ENCODE measurements at regions not wholly inside any gene's neighbourhood (a gene's known extent, or its start where the extent isn't known, plus 50 kb on each side); places are given as distances from the start of the nearest gene placed in this dataset.

- DNase-seq: no peak
Observed at GRCh38 chr3:72150634-72151412, 365.9 kb upstream of the PROK2 start.

GRCh38 chr3:72149645-72150300 is 364.8 kb upstream of the PROK2 start:
- no peak for DNase-seq

DNA sequence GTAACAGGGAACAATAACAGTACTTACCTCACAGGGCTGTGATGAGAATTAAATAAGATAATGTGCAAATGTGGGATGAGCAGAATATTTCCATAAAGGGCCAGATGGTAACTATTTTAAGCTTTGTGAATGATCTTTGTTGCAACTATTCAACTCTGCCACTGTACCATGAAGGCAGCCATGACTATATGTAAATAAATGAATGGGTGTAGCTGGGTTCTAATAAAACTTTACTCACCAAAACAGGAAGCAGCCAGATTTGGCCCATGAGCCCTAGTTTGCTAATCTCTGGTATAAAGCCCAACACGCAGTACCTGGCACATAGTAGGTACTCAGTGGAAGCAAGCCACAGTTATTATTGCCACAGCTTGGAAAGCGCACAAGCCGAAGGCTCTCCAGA is 362.7 kb upstream of the PROK2 start:
- no peak for DNase-seq

DNA sequence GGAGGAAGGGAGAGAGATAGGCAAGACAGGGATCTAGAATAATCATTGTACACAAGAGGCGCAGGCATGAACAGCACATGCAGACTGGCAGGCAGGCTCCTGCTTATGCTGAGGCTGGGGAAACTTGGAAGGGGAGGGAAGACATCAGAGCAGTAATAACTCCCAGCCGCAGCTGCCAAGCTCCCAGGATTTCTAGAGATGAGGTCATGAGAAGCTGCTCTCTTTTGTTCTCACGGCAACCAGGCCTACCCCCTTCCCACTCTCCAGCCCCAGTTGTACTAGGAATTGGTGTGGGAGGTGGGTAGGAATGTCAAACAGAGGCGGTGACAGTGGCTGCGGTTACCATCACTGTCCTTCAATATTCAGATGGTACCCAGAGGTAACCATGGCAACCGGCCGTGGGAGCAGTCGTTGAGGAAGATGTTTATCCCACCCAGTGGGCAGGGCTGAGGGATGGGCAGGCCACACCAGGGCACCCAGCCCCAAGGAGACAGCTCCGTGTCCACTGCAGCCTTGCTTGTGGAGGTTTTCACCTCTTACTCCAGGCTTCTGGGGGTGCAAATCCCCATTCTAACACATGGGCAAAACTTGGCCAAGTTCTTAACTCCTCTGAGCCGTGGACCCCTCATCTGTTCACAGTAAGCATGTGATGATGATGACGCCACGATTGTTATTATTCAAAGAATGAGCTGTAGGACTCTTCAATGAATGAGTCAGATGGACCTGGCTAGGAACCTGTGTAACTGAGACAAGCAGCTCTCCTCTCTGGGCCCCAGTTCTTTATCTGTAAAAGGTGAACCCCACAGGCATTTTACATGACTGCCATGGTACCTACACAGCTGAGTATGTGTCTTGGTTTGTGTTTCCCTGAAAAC is 360.8 kb upstream of the PROK2 start:
- no peak for DNase-seq

DNA sequence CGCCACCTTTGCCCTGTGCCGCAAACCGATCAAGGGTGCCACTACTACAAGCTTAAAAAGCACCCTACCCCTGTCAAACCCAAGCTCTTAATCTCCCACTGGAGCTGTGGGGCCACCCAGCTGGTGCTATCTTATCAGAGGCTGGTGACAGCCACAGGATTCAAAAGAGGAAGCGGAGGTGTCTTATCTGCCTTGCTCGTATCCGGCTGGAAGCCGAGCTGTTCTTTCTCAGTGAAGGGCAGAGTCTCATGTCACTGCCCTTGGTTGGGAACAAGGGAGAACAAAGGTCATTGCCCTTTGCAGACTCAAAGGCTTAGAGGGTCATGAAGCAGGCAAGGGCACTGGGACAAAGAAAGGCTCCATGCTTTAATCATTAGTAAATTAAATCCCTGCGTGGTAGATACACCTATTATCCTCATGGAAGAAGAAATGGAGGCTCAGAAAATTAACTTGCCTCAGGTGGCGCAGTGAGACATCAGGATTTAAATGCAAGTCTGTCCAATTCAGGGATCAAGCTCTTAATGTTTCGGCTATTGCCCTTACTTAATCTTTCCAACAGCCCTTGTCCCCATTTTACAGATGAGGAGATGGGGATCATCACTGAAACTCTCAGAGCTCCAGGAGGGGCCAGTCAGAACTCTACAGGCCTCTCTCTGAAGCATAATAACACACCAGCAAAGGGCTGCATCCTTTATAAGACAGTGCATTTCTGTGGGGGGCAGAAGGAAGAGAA is 360.0 kb upstream of the PROK2 start:
- no peak for DNase-seq

DNA sequence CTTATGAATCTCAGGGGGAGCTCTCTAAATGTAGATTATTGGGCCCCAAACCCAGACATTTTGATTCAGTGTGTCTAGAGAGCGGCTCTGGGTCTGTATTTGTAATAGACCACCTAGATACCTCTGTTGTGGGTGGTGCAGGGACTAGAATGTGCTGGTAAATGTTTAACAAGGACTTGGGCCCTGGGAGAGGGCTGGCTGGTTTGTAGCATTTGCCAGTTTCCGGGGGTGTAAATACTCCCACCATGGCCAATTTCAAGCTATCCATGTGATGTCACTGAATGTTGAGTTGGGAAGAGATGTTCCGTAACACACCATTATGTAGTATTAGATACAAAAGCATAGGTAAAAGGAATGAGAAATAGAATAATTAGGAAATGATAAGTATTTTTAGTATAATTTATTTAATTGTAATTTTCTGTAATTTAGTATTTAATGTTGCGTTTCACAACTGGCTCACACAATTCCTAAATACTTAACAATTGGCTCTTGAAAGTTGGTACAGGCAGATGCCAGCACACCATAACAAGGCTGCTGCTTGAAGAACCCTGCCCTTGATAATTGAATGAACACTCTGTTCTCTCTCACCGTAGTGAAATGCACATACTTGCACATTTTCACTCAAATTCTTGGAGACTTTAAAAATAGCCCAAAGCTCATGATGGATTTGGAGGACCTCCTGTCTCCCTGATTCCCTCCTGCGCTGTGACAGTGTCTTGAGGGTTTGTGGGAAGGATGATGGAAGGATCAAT is 359.2 kb upstream of the PROK2 start:
- DNase-seq: no peak

GRCh38 chr3:72143322-72143721 is 358.4 kb upstream of the PROK2 start:
- no peak for DNase-seq

DNA sequence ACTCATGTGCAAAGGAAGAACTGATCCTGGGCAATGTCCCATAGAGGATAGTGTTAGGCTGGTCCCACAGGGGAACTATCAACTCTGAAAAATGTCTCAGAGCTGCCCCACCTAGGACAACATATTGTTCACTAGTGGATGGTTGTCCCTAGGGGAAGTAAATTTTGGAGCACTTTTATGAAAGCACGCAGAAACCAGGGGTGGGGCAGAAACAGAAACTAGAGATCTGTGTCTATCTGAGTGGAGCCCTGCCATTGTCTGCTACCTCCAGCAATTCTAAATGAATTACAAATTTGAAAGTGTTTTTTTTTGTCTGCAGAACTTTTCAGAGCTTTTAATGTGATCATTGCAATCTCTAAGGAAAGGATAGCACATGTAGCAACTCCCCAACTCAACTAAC is 357.1 kb upstream of the PROK2 start:
- DNase-seq: no peak

- DNase-seq: no peak
Observed at GRCh38 chr3:72141264-72141663, 356.3 kb upstream of the PROK2 start.

DNA sequence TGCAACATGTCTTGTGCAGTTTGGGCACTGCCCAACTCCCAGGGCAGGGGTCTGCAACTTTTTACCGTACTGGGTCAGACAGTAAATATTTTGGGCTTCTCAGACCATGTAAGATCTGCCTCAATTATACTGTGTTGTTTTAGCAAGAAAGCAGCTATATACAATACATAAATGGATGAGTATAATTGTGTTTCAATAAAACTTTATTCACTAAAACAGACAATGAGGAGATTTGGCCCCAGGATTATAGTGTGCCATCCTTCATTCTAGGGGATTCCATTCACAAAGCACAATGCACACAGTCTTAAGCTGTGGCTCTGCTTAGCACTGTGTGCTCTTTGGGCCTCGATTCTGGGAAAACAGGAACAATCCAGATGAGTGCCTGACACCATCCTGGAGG is 354.4 kb upstream of the PROK2 start:
- no peak for DNase-seq

DNA sequence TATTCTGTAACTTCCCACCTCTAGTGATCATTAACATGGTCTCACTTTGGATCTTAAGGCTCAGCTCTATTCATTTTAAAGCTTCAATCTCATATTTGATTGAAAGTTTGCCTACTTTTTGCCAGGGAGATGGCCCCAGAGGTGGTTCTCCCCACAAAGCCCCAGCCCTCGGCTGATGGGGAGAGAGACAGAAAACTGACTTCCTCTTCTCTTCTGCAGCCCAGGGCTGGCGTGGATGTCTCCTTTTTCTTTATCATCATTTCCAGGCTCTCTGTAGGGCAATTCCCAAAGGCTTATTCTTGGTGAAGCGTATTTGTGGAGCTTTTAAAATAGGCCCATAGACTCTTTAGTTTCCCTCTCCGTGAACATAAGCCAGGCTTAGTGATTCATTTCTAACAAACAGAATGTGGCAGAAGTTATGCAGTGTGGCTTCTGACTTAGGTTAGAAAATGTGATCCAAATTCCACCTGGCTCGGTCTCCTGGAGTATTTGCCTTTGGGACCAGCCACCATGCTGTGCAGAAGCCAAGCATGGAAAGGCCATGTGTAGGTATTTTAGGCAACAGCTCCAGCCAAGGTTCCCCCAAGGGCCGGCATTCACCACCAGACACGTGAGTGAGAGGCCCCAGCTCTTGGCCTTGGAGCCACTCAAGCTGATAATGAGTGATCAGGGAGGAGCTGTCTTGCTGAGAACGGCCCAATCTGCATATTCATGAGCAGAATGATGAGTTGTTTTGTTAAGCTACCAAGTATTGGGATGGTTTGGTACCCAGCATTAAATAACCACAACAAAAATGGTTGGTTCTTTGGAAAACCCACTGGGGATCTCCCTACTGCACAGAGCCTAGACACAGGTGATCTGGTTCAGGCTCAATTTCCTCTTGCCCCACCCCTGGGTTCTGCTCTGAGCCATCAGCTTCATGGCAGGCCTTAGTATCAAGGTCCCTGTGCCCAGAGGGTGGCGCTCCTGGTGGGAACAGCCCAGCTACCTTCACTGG is 353.2 kb upstream of the PROK2 start:
- DNase-seq: no peak

DNA sequence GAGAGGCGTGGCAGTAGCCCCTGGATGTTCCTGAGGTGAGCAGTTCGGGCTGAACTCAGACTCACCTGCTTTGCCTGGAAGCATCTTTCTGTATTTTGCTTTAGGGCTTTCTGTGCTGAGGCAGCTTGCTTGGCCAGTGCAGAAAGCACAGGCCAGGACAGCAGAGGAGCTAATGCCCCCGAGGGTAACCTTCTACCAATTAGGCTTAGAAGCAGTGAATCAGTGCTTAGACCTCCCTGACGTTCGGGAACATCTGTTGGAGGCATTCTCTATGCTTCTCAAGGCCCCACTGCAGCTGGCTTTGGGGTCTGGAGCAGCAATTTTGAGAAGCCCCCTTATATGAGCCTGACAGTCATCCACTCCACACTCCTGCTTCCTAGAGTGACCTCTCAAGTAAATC is 350.7 kb upstream of the PROK2 start:
- no peak for DNase-seq

- DNase-seq: no peak
Observed at GRCh38 chr3:72134989-72135451, 350.1 kb upstream of the PROK2 start.

DNA sequence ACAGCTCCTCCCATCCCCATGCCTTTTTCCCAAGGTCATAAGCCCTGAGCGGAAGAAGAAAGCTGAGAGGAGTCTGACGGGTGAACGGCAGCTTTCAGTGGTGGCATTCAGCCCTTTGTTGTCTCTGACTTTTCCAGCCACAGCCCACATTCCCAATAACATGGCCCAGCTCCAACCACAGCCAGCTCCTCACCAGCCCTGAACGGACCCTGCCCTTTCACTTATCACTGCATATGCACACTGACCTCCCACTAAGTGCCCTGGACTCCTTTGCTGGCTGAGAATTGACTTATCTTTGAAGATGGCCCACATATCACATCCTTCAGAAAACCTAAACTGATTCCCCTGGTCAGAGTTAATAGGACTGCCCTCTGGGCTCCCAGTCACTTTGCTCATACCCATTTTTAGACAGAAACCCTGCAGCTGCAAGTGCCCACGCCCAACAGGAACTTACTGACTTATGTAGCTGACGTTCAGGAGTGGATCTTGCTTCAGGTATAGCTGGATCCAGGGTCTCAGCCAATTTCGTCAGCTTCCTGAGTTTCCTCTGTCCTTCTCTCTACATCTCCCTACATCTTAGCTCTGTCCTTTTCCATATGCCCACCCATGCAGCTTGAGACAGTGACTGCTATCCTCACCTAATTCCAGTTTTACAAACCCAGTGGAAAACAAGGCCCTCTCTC is 348.5 kb upstream of the PROK2 start:
- DNase-seq: no peak

DNA sequence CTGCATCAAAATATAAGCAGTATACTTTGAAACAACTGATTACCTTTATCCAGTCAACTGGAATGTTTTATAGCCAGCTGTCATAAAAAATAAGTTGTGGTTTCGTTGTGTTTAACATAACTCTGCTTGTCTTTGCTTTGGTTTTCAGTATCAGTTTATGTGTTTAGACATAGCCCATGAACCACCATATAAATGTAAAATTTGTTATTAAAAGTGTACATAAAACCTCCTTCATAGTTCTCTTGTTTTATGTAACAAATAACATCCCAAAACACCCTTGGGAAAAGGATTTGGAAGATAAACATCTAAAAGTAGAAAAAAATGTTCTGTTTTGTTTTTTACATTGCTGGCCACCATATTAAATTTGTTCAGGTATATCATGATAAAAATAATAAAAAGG is 347.0 kb upstream of the PROK2 start:
- DNase-seq: no peak

DNA sequence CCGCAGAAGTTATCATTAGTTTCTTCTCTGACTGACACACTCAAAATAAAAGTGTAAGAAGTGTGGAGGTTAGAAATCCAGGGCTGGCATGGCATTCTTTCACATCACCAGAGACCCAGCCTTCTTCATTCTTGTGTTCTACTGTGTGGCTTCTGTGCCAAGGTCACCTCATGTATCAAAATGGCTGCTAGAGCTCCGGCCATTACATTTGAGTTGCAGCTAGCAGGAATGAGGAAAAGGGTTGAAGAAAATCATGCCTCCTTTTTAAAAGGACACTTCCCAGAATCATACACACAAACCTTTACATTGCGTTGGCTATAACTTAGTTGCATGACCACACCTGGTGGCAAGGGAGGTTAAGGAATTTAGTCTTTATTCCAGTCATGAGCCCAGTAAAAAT is 345.6 kb upstream of the PROK2 start:
- DNase-seq: no peak

GRCh38 chr3:72129501-72130094 is 344.6 kb upstream of the PROK2 start:
- no peak for DNase-seq

DNA sequence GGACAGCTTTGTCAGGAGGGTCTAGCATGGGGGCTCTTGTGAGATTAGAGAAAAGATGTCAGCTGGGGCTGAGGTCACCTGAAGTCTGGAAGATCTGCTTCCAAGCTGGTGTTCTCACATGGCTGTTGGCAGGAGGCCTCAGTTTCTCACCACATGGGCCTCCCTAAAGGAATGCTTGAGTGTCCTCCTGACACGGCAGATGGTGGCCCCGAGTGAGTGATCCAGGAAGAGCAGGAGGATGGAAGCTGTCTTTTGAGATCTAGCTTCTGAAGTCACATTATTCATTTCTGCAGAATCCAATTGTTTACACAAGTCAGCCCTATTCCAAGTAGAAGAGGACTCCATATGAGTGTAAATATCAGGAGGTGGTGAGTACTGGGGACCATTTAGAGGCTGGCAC is 344.0 kb upstream of the PROK2 start:
- no peak for DNase-seq

DNA sequence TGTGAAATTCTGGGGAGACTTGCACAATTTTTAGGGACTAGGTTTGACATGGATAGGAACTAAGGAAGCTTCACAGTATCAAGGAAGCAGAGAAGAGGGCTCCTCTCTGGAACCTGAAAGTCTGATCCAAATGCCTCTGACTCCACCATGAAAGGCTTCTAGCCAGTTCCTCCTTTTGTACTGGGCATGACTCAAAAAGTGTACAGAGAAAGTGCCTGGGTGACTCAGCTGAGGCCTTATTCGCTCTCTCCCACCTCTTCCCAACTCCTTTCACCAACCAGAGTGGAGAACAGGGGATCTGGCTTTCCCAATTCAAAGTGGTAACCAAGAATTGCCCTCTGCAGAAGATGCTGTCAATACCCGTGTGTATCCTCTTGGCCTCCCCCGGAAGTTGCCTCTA is 342.9 kb upstream of the PROK2 start:
- no peak for DNase-seq

GRCh38 chr3:72127224-72127612 is 342.3 kb upstream of the PROK2 start:
- no peak for DNase-seq
